Adipocyte (in vitro differentiated cells): ENCODE measurements at regions not wholly inside any gene's neighbourhood (a gene's known extent, or its start where the extent isn't known, plus 50 kb on each side); places are given as distances from the start of the nearest gene placed in this dataset.

ENCODE experiments used
- DNase-seq: peaks from one replicate; pipeline ENCODE4 v3.0.0-alpha.2; 2015; ENCODE audit warnings: low read depth
- H3K27me3 ChIP-seq: replicated peaks from 2 replicates; pipeline ENCODE4 v1.7.0; 2013; ENCODE audit warnings: mild to moderate bottlenecking, low read length, moderate library complexity; ENCODE audit not compliant: control insufficient read depth, insufficient read depth
- H3K36me3 ChIP-seq: 2 replicates; pipeline ENCODE4 v1.7.0; 2013; ENCODE audit warnings: low read length, mild to moderate bottlenecking, moderate library complexity; ENCODE audit not compliant: control insufficient read depth, insufficient read depth, severe bottlenecking
- H3K4me1 ChIP-seq: 2 replicates; pipeline ENCODE4 v1.7.0; 2013; ENCODE audit warnings: mild to moderate bottlenecking, low read length, moderate library complexity; ENCODE audit not compliant: control insufficient read depth, insufficient read depth
- H3K4me3 ChIP-seq: 2 replicates; pipeline ENCODE4 v1.7.0; 2013; ENCODE audit warnings: mild to moderate bottlenecking, low read length, moderate library complexity
- H3K9ac ChIP-seq: 2 replicates; pipeline ENCODE4 v1.7.0; 2013; ENCODE audit warnings: mild to moderate bottlenecking, low read length, moderate library complexity
- H3K9me3 ChIP-seq: 2 replicates; pipeline ENCODE4 v1.7.0; 2013; ENCODE audit warnings: mild to moderate bottlenecking, low read length, moderate library complexity; ENCODE audit not compliant: control insufficient read depth

DNA sequence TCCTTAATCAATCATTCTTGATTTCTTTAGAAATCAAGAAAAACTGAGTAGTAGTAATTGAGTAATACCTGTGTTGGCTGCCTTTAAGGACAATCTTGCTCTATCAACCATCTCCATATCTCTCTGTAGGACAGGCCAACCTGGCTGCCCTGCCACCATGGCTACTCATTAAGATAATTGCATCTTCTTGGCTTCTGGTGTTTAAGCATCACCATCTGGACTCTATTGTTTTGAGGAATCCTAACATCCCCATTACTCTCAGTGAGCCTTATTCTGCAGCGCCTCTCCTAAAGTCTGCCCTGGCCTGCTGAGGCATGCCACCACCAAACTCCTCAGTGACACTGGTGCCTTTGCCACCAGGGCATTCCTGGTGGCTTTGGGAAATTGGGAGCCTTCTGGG is 442.6 kb upstream of the ZNF507 start:
- DNase-seq: no peak
- H3K4me3 ChIP-seq: no peak overlapping the region
- H3K27me3 ChIP-seq: no peaks in the 10 kb centered on the region
- peaks cover 6% of the 10 kb centered on the region for H3K4me1 ChIP-seq
- H3K9me3 ChIP-seq: no peaks in the 10 kb centered on the region
- H3K9ac ChIP-seq: no peak overlapping the region
- no peaks in the 10 kb centered on the region for H3K36me3 ChIP-seq

DNA sequence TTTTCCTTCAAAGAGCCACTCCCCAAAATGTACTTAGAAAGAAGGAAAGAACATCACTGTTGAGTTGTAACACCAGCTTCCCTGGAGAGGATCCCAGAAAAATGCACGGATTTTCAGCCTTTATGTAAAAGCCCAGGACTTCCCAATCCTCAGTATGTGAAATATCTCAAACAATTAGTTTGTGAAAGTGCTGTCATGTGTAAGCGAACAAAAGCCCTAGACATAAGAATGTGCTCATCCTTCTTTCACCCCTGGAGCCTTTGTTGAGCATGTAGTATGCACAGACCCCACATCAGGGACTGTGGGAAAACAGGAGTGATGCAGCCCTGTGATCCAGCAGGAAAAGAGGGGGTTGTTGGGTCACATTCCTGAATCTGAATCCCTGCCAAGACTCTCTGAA is 441.4 kb upstream of the ZNF507 start:
- Histone ChIP-seq H3K9ac (no peak overlapping the region), H3K4me1 (peaks cover 6% of the 10 kb centered on the region), H3K4me3 (no peak overlapping the region), H3K36me3 (no peaks in the 10 kb centered on the region), H3K27me3 (no peaks in the 10 kb centered on the region), H3K9me3 (no peaks in the 10 kb centered on the region)
- DNase-seq: no peak

- H3K9me3 ChIP-seq: no peaks in the 10 kb centered on the region
- no peaks in the 10 kb centered on the region for H3K27me3 ChIP-seq
- H3K4me3 ChIP-seq: no peak overlapping the region
- H3K9ac ChIP-seq: no peak overlapping the region
- no peaks in the 10 kb centered on the region for H3K36me3 ChIP-seq
- H3K4me1 ChIP-seq: peaks cover 6% of the 10 kb centered on the region
- DNase-seq: no peak
Measured at GRCh38 chr19:31906111-31906871, 439.1 kb upstream of the ZNF507 start.

DNA sequence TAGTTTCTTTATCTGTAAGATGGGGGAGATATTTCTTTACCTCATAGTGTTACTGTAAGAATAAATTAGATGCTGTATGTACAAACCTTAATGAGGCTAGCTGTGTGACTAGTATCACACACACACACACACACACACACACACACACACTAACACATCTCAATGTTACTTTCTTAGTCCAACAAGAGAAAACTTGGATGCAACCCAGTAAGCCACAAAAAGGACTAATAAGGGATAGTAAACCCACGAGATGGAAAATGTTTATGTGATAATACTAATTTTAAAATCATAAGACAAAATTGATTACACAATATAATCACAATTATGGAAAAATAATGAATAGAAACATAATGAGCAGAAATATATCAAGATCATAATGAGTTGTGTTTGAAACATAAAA is 437.7 kb upstream of the ZNF507 start:
- no peak overlapping the region for H3K9ac ChIP-seq
- no peak for DNase-seq

DNA sequence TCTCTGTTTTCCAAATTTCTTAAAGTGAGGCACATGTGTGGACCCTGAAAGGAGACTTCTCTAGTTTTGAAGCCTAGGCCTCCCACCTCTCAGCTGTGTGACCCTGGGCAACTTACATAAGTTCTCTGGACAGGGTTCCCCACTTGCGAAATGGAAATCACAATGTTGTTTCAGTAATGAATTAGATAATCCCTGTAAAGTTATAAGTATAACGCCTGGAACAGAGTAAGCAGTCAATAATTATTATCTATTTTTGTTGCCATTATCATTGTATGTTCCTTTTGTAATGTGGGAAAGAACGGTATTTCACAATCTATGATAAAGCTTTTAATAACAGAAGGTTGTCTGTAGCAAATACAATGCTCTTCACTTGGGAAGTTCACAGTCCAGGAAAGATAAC is 437.3 kb upstream of the ZNF507 start:
- no peak overlapping the region for H3K9ac ChIP-seq
- no peaks in the 10 kb centered on the region for H3K36me3 ChIP-seq
- H3K4me1 ChIP-seq: peaks cover 6% of the 10 kb centered on the region
- H3K27me3 ChIP-seq: no peaks in the 10 kb centered on the region
- H3K9me3 ChIP-seq: no peaks in the 10 kb centered on the region
- H3K4me3 ChIP-seq: no peak overlapping the region
- no peak for DNase-seq

More for the DNA sequence above, 437.7 kb upstream of the ZNF507 start:
- H3K9me3 ChIP-seq: no peaks in the 10 kb centered on the region
- no peaks in the 10 kb centered on the region for H3K36me3 ChIP-seq
- H3K4me1 ChIP-seq: peaks cover 6% of the 10 kb centered on the region
- H3K4me3 ChIP-seq: no peak overlapping the region
- H3K27me3 ChIP-seq: no peaks in the 10 kb centered on the region

DNA sequence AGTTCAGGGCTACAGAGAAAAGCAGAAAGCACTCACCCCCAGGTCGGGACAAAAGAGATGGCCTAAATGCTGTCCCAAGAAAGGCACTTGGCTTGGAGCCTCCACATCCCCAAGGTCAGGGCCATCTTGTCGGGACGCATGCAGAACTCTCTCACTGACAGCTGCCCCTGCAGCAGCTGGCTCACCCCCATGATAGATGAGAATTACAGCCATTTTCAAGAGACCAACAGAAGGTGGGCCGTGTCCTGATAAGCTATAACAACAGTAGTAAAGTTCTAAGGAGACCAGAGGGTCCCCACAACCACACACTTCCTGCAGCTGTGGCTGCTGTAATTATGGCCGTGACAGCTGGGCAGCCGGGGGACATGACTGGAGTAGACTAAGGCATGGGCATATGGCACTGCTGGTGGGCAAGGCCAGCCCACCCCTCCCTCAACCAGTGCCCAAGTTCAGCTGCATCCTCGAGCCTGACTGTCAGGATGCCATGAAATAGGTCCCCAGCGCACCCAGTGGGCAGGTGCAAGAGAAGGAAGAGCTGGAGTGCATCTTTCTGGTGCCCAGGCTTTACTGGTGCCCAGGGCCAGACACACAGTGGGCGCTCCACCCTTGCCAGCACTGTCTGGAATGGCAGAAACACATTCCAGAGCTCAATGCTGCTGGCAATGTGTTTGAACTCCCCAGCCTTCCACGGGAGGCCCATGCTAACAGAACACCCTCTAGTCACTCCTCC is 436.7 kb upstream of the ZNF507 start:
- Histone ChIP-seq H3K4me3 (no peak overlapping the region), H3K36me3 (no peaks in the 10 kb centered on the region), H3K9me3 (no peaks in the 10 kb centered on the region), H3K4me1 (peaks cover 6% of the 10 kb centered on the region), H3K9ac (no peak overlapping the region), H3K27me3 (no peaks in the 10 kb centered on the region)
- DNase-seq: no peak

GRCh38 chr19:31910224-31910623 is 435.2 kb upstream of the ZNF507 start:
- Histone ChIP-seq H3K9me3 (no peaks in the 10 kb centered on the region), H3K4me1 (peaks cover 6% of the 10 kb centered on the region), H3K9ac (no peak overlapping the region), H3K4me3 (no peak overlapping the region), H3K27me3 (no peaks in the 10 kb centered on the region), H3K36me3 (no peaks in the 10 kb centered on the region)
- no peak for DNase-seq

- no peak for DNase-seq
- Histone ChIP-seq H3K9me3 (no peaks in the 10 kb centered on the region), H3K4me3 (no peak overlapping the region), H3K36me3 (no peaks in the 10 kb centered on the region), H3K9ac (no peak overlapping the region), H3K4me1 (peaks cover 4% of the 10 kb centered on the region), H3K27me3 (no peaks in the 10 kb centered on the region)
Measured at GRCh38 chr19:31911577-31911976, 433.8 kb upstream of the ZNF507 start.

DNA sequence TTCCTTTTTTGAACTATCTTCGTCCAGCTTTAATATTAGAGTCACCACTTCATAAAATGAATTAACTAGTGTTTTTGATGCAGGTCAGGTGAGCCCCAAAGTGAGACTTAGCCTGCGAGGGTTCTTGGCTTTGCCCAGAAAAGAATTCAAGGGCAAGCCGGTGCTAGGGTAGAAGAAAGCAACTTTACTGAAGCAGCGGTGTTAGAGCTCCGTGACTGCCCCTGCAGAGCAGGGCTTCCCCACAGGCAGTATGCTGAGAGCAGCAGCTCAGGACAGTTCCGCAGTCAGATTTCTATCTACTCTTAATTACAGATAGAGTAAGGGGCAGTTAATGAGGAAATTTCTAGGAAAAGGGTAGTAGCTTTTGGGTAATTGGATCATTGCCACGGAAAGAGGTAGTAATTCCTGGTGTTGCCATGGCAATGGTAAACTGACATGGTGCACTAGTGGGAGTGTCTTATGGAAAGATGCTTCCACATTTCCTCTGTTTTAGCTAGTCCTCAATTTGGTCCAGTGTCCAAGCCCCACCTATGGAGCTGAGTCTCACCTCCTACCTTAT is 432.2 kb upstream of the ZNF507 start:
- H3K27me3 ChIP-seq: no peaks in the 10 kb centered on the region
- H3K36me3 ChIP-seq: no peaks in the 10 kb centered on the region
- H3K4me1 ChIP-seq: no peaks in the 10 kb centered on the region
- H3K9me3 ChIP-seq: no peaks in the 10 kb centered on the region
- no peak overlapping the region for H3K4me3 ChIP-seq
- DNase-seq: no peak
- no peak overlapping the region for H3K9ac ChIP-seq

DNA sequence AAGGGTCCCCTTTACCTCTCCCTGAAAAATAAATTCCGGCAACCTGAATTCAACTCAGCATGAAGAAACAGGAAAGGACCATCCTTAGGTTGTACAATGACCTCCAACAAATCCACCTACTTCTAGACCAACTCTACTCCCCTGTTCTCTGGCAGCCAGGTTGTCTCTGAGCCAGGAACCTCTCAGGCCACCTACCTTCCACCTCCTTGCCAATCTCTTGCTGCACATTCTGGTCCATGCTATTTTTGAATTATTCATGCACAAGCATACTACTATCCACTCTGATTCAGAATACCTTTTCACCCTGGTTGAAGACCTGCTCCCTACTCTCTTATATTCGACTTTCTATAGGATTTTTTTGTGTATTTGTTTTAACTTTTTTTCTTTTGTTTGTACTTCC is 415.0 kb upstream of the ZNF507 start:
- no peak overlapping the region for H3K4me3 ChIP-seq
- H3K27me3 ChIP-seq: no peaks in the 10 kb centered on the region
- no peaks in the 10 kb centered on the region for H3K4me1 ChIP-seq
- H3K9ac ChIP-seq: no peak overlapping the region
- DNase-seq: no peak
- no peaks in the 10 kb centered on the region for H3K36me3 ChIP-seq
- no peaks in the 10 kb centered on the region for H3K9me3 ChIP-seq

GRCh38 chr19:31937983-31938382 is 407.4 kb upstream of the ZNF507 start:
- Histone ChIP-seq H3K27me3 (no peaks in the 10 kb centered on the region), H3K4me1 (no peaks in the 10 kb centered on the region), H3K9ac (no peak overlapping the region), H3K4me3 (no peak overlapping the region), H3K9me3 (no peaks in the 10 kb centered on the region), H3K36me3 (no peaks in the 10 kb centered on the region)
- DNase-seq: no peak
